LNCaP clone FGC (cell line): ENCODE measurements at regions not wholly inside any gene's neighbourhood (a gene's known extent, or its start where the extent isn't known, plus 50 kb on each side); places are given as distances from the start of the nearest gene placed in this dataset.

ENCODE experiments used
- DNase-seq: peaks from one replicate; pipeline ENCODE4 v3.0.0-alpha.2; 2011; ENCODE audit warnings: low read depth
- H3K4me3 ChIP-seq: 2 replicates; pipeline ENCODE4 v1.5.1; 2011; ENCODE audit warnings: mild to moderate bottlenecking, low read depth, low read length, control low read depth
- CTCF ChIP-seq: IDR thresholded peaks from 2 replicates; pipeline ENCODE4 v1.5.1; 2012; ENCODE audit warnings: mild to moderate bottlenecking; ENCODE audit not compliant: control insufficient read depth, insufficient read depth; ENCODE audit errors: extremely low read depth

GRCh38 chr4:19913650-19914049, 338.1 kb upstream of the SLIT2 start:
- no peak for DNase-seq
- H3K4me3 ChIP-seq: no peak overlapping the region
- no peak for TF ChIP-seq CTCF

GRCh38 chr4:19910861-19911525, 340.7 kb upstream of the SLIT2 start:
- no peak overlapping the region for H3K4me3 ChIP-seq
- no peak for TF ChIP-seq CTCF
- DNase-seq: no peak

- H3K4me3 ChIP-seq: no peak overlapping the region
- no peak for DNase-seq
- no peak for TF ChIP-seq CTCF
These were observed 346.7 kb upstream of the SLIT2 start for GRCh38 chr4:19905024-19905423.

GRCh38 chr4:19888587-19888986, 363.1 kb upstream of the SLIT2 start:
- no peak overlapping the region for H3K4me3 ChIP-seq
- peak; percentile 39 for TF ChIP-seq CTCF
- no peak for DNase-seq

- no peak for TF ChIP-seq CTCF
- no peak for DNase-seq
- no peak overlapping the region for H3K4me3 ChIP-seq
These were observed 367.9 kb upstream of the SLIT2 start for GRCh38 chr4:19883841-19884240.

GRCh38 chr4:19880206-19880605, 371.5 kb upstream of the SLIT2 start:
- DNase-seq: no peak

More at GRCh38 chr4:19880206-19880605, 371.5 kb upstream of the SLIT2 start:
- TF ChIP-seq CTCF: no peak
- H3K4me3 ChIP-seq: no peak overlapping the region
